GM23248 (cell line): ENCODE measurements at regions not wholly inside any gene's neighbourhood (a gene's known extent, or its start where the extent isn't known, plus 50 kb on each side); places are given as distances from the start of the nearest gene placed in this dataset.
"Not testable (repeated sequence)": the region's sequence is repeated elsewhere in the genome, so short reads cannot be mapped to it uniquely, and the experiment has no call there.

Experiments
- DNase-seq: peaks from one replicate; pipeline ENCODE4 v3.0.0-alpha.2; 2015
- H2AFZ ChIP-seq: fragments of 200-600 bp; sonication (generic); 2 replicates; pipeline ENCODE4 v1.6.1; 2016; ENCODE audit warnings: antibody characterized with exemption
- H3F3A ChIP-seq: fragments of 200-600 bp; sonication (generic); 2 replicates; pipeline ENCODE4 v1.6.1; 2016; ENCODE audit warnings: mild to moderate bottlenecking, antibody characterized with exemption, mixed run types; ENCODE audit not compliant: insufficient read depth
- H3K27ac ChIP-seq: fragments of 200-600 bp; sonication (generic); 2 replicates; pipeline ENCODE4 v1.5.1; 2016; ENCODE audit warnings: mild to moderate bottlenecking
- H3K27me3 ChIP-seq: fragments of 200-600 bp; sonication (generic); replicated peaks from 2 replicates; pipeline ENCODE4 v1.6.1; 2016; ENCODE audit warnings: mild to moderate bottlenecking; ENCODE audit not compliant: insufficient read depth
- H3K36me3 ChIP-seq: fragments of 200-600 bp; sonication (generic); 2 replicates; pipeline ENCODE4 v1.6.1; 2016; ENCODE audit warnings: low read depth, mild to moderate bottlenecking
- H3K4me1 ChIP-seq: fragments of 200-600 bp; sonication (generic); 2 replicates; pipeline ENCODE4 v1.6.1; 2016; ENCODE audit warnings: mild to moderate bottlenecking; ENCODE audit not compliant: insufficient read depth
- H3K4me2 ChIP-seq: fragments of 200-600 bp; sonication (generic); one replicate; pipeline ENCODE4 v1.6.1; 2016; ENCODE audit warnings: mild to moderate bottlenecking; ENCODE audit not compliant: unreplicated experiment
- H3K4me3 ChIP-seq: fragments of 200-600 bp; sonication (generic); 2 replicates; pipeline ENCODE4 v1.5.1; 2016; ENCODE audit warnings: mild to moderate bottlenecking
- H3K79me2 ChIP-seq: fragments of 200-600 bp; sonication (generic); 2 replicates; pipeline ENCODE4 v1.6.1; 2016; ENCODE audit warnings: mild to moderate bottlenecking; ENCODE audit not compliant: insufficient read depth
- H3K9ac ChIP-seq: fragments of 200-600 bp; sonication (generic); 2 replicates; pipeline ENCODE4 v1.6.1; 2016; ENCODE audit warnings: mild to moderate bottlenecking
- H3K9me2 ChIP-seq: fragments of 200-600 bp; sonication (generic); 2 replicates; pipeline ENCODE4 v1.6.1; 2016; ENCODE audit warnings: mixed run types, mild to moderate bottlenecking, moderate library complexity; ENCODE audit not compliant: insufficient read depth
- H3K9me3 ChIP-seq: fragments of 200-600 bp; sonication (generic); one replicate; pipeline ENCODE4 v1.6.1; 2017; ENCODE audit warnings: low read depth
- H4K20me1 ChIP-seq: fragments of 200-600 bp; sonication (generic); 2 replicates; pipeline ENCODE4 v1.6.0; 2016; ENCODE audit not compliant: insufficient read depth
- EZH2 ChIP-seq: fragments of 200-600 bp; sonication (generic); IDR thresholded peaks from 2 replicates; pipeline ENCODE4 v1.6.1; 2018; ENCODE audit warnings: antibody characterized with exemption, mild to moderate bottlenecking; ENCODE audit not compliant: insufficient read depth, poor library complexity, severe bottlenecking
- EZH2phosphoT487 ChIP-seq: fragments of 200-600 bp; sonication (generic); IDR thresholded peaks from 2 replicates; pipeline ENCODE4 v1.6.1; 2018; ENCODE audit warnings: antibody characterized with exemption, moderate library complexity, mild to moderate bottlenecking, low read depth; ENCODE audit not compliant: insufficient read depth
- WGBS, 2 experiments: methylation state at CpG; one replicate each; pipeline ENCODE4 v1.1.6; 2015 to 2017; ENCODE audit warnings: low lambda C conversion rate in 2 of 2, low coverage in 1 of 2; ENCODE audit errors: missing lambda C conversion rate in 2 of 2; 5-methylcytosine and 5-hydroxymethylcytosine counted together
- in situ Hi-C: fragments of 300-500 bp; cut with MboI; formaldehyde crosslinking; loops from 2 replicates; pipeline ENCODE4 v1.15.0; 2020

GRCh38 chr1:53396573-53397268, 62.5 kb upstream of the DMRTB1 start:
- Histone ChIP-seq H3K27me3 (peaks cover 21% of the 10 kb centered on the region; the same call in 1 of the 2 replicates), H3F3A (no peaks in the 10 kb centered on the region), H3K9ac (no peak overlapping the region), H3K9me3 (no peaks in the 10 kb centered on the region), H2AFZ (no peak overlapping the region), H3K4me2 (no peak overlapping the region), H3K9me2 (no peaks in the 10 kb centered on the region), H3K4me3 (no peak overlapping the region), H3K27ac (no peak overlapping the region), H4K20me1 (no peaks in the 10 kb centered on the region), H3K36me3 (no peaks in the 10 kb centered on the region), H3K79me2 (no peaks in the 10 kb centered on the region), H3K4me1 (no peaks in the 10 kb centered on the region)
- in situ Hi-C loops = no loop called here
- no peak for TF ChIP-seq EZH2
- TF ChIP-seq EZH2phosphoT487 = no peak
- DNase-seq = no peak
- 25 to 31% methylated on average over 8 of the region's 8 CpGs for WGBS, 2 experiments

- Histone ChIP-seq H3K9ac (no peak overlapping the region), H3K4me3 (no peak overlapping the region), H3K27me3 (peaks cover 33% of the 10 kb centered on the region; the same call in 1 of the 2 replicates), H3K9me2 (no peaks in the 10 kb centered on the region), H3K4me2 (no peak overlapping the region), H3F3A (no peaks in the 10 kb centered on the region), H3K9me3 (no peaks in the 10 kb centered on the region), H3K79me2 (no peaks in the 10 kb centered on the region), H3K4me1 (no peaks in the 10 kb centered on the region), H3K27ac (no peak overlapping the region), H4K20me1 (no peaks in the 10 kb centered on the region), H3K36me3 (no peaks in the 10 kb centered on the region), H2AFZ (no peak overlapping the region)
- 58 to 65% methylated on average over 4 of the region's 4 CpGs for WGBS, 2 experiments
- in situ Hi-C loops = no loop called here
- TF ChIP-seq EZH2 (no peak), EZH2phosphoT487 (no peak)
- peak; percentile 32 for DNase-seq
Observed at GRCh38 chr1:53398091-53398490, 61.1 kb upstream of the DMRTB1 start.

GRCh38 chr1:53398576-53399365, 60.4 kb upstream of the DMRTB1 start:
- no peak overlapping the region for H3K4me2 ChIP-seq
- 74 to 76% methylated on average over 20 of the region's 20 CpGs for WGBS, 2 experiments
- no peaks in the 10 kb centered on the region for H3K9me3 ChIP-seq
- no peak overlapping the region for H3K27ac ChIP-seq
- TF ChIP-seq EZH2phosphoT487 (no peak), EZH2 (no peak)
- H3K4me3 ChIP-seq = no peak overlapping the region
- no peaks in the 10 kb centered on the region for H3K4me1 ChIP-seq
- no peaks in the 10 kb centered on the region for H3F3A ChIP-seq
- DNase-seq = no peak
- no peaks in the 10 kb centered on the region for H3K79me2 ChIP-seq
- H3K9me2 ChIP-seq = no peaks in the 10 kb centered on the region
- H3K36me3 ChIP-seq = no peaks in the 10 kb centered on the region
- peaks cover 37% of the 10 kb centered on the region for H3K27me3 ChIP-seq
- no peak overlapping the region for H2AFZ ChIP-seq
- in situ Hi-C loops = no loop called here
- H3K9ac ChIP-seq = no peak overlapping the region
- H4K20me1 ChIP-seq = no peaks in the 10 kb centered on the region

- H4K20me1 ChIP-seq, H2AFZ ChIP-seq, H3K9me3 ChIP-seq, H3F3A ChIP-seq, H3K4me1 ChIP-seq, H3K9ac ChIP-seq, in situ Hi-C loops, H3K36me3 ChIP-seq, H3K4me3 ChIP-seq, DNase-seq, H3K9me2 ChIP-seq, H3K79me2 ChIP-seq, H3K27ac ChIP-seq, H3K4me2 ChIP-seq: not testable (repeated sequence)
- H3K27me3 ChIP-seq = peaks cover 45% of the 10 kb centered on the region
- WGBS, 2 experiments = 82 to 85% methylated on average over 15 of the region's 15 CpGs
Observed at GRCh38 chr1:53399370-53400133, 59.6 kb upstream of the DMRTB1 start.
